ENCODE measurements at regions not wholly inside any gene's neighbourhood (a gene's known extent, or its start where the extent isn't known, plus 50 kb on each side); places are given as distances from the start of the nearest gene placed in this dataset.

GRCh38 chr3:22959593-22959992 lies 243.5 kb upstream of the UBE2E2 start:
- TF ChIP-seq RCOR1 (IDR thresholded peaks at IDR 0.05; ENCODE audit: low read depth, low read length) (no peak), BCL3 (IDR thresholded peaks at IDR 0.05) (no peak), MYC (IDR thresholded peaks at IDR 0.05; ENCODE audit: borderline replicate concordance, low read length) (no peak), HOXB13 (CRISPR knock-in tag; IDR thresholded peaks at IDR 0.05; ENCODE audit: low read depth) (no peak), MAFK (IDR thresholded peaks at IDR 0.05; ENCODE audit: partially characterized antibody) (no peak)
